ENCODE measurements at regions not wholly inside any gene's neighbourhood (a gene's known extent, or its start where the extent isn't known, plus 50 kb on each side); places are given as distances from the start of the nearest gene placed in this dataset.

DNA sequence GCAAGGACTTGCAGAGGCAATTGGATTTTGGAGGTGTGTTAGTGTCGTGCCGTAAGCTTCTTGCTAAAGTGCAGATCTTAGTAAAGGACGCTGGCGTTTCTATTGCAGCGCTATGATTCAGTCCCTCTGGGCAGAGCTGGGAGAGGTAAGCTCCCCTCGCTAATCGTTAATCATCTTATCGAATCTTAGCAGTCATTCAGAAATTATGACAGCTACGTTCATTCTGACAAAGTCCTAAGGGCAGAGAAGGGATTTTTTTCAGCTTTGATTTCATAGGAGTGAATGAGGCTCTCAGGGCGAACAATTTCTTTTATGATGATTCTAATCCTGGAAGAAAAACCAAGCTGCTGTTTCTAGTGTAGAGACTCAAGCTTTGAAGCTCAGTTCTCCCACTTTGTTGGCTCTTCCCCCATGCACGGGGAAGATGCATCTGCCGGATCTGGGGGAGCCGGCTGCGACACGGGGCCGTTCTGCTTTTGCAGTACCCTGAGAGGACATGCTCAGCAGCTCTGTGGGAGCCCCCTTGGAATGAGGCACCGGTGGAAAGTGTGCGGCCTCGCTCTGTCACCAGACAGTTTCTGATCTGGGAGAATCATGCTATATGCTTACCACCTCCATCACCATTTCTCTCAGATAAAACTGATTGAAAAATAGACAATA lies 79.1 kb upstream of the SLC22A23 start:
- Histone ChIP-seq H3K23ac (ENCODE audit: low read depth, low read length, poor library complexity) (no peak overlapping the region), H3K9me3 (replicated peaks in 1 of 2; ENCODE audit: control insufficient read depth in 2 of 2, insufficient read depth in 1 of 2, low read depth in 1 of 2, low read length in 2 of 2) (peaks cover 0 to 3% of the 10 kb centered on the region in 2 donors), H3K4me1 (ENCODE audit: control insufficient read depth in 2 of 2, insufficient read depth in 1 of 2, low read depth in 1 of 2, low read length in 2 of 2) (peaks cover 0 to 1% of the 10 kb centered on the region in 2 donors), H3K4ac (ENCODE audit: low read length) (no peak overlapping the region), H3K36me3 (replicated peaks in 1 of 2; ENCODE audit: control insufficient read depth in 2 of 2, insufficient read depth in 2 of 2, low read length in 2 of 2) (no peaks in the 10 kb centered on the region), H4K91ac (ENCODE audit: low read depth, low read length, poor library complexity) (no peak overlapping the region), H3K4me2 (ENCODE audit: insufficient read depth, low read length, poor library complexity, severe bottlenecking) (no peak overlapping the region), H2BK12ac (ENCODE audit: low read length) (no peak overlapping the region), H2BK120ac (ENCODE audit: low read depth, low read length) (no peak overlapping the region), H2BK5ac (ENCODE audit: low read length) (no peak overlapping the region), H3K4me3 (ENCODE audit: low read length in 2 of 2) (no peak overlapping the region), H3K9ac (ENCODE audit: low read depth, low read length, poor library complexity) (no peak overlapping the region), H3K79me1 (ENCODE audit: low read depth, low read length) (no peaks in the 10 kb centered on the region), H3K14ac (ENCODE audit: low read length) (no peak overlapping the region), H2BK15ac (ENCODE audit: low read length) (no peak overlapping the region), H2AK5ac (ENCODE audit: low read depth, low read length) (no peak overlapping the region), H2AFZ (ENCODE audit: low read length) (no peak overlapping the region), H3K27me3 (ENCODE audit: control insufficient read depth in 3 of 3, insufficient read depth in 3 of 3, low read depth in 1 of 3, low read length in 3 of 3) (peaks cover 0 to 37% (median 0%) of the 10 kb centered on the region in 3 experiments), H3K18ac (ENCODE audit: low read length) (peak overlapping the region; percentile 16), H3K27ac (replicated peaks; ENCODE audit: low read length) (no peak overlapping the region), H4K8ac (ENCODE audit: low read depth, low read length) (no peak overlapping the region)
- DNase-seq (ENCODE audit: low spot score): no peak
- WGBS, 2 donors (ENCODE audit: extremely low coverage in 2 of 2, insufficient read length in 2 of 2, insufficient replicate concordance in 1 of 2): no CpG with 5 or more reads among the region's 19 CpGs

DNA sequence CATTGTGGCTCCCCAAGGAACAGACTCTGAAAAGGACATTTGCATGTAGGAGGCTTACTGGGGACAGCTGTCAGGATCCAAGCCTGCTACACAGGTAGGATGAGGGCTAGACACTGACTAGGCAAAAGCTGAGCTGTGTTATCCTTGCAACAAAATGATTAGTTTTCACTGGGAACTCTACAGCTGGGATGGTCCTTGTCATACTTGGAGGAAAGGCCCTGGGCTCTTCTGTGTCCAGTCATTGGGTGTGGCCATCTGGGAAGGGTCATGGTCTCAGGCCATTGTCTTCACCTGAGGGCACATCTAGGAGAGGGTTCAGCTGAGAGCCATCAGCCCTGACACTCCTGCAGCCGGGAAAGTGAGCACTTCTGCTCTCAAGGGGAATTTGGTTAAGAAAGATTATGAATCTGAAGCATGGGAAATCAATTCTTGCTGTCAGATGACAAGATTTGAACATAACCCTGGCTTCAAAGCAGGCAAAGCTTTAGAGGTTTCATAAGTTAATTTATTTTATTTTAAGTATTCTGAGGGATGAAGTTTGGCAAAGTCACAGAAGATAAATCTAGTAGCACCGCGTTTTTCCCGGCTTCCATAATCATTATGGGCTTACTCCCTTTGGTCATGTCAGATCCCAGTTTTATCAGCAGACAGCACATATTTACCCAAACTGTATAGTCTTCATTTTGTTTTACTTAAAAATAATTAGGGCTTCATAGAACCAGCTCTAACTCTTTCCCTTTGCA lies 78.4 kb upstream of the SLC22A23 start:
- no peak overlapping the region for H2BK15ac ChIP-seq (ENCODE audit: low read length)
- H2AK5ac ChIP-seq (ENCODE audit: low read depth, low read length): no peak overlapping the region
- H3K36me3 ChIP-seq (replicated peaks in 1 of 2; ENCODE audit: control insufficient read depth in 2 of 2, insufficient read depth in 2 of 2, low read length in 2 of 2): no peaks in the 10 kb centered on the region
- H3K79me1 ChIP-seq (ENCODE audit: low read depth, low read length): no peaks in the 10 kb centered on the region
- H3K27ac ChIP-seq (replicated peaks; ENCODE audit: low read length): no peak overlapping the region
- no peak overlapping the region for H2AFZ ChIP-seq (ENCODE audit: low read length)
- no peak overlapping the region for H3K4me2 ChIP-seq (ENCODE audit: insufficient read depth, low read length, poor library complexity, severe bottlenecking)
- H3K18ac ChIP-seq (ENCODE audit: low read length): no peak overlapping the region
- H4K91ac ChIP-seq (ENCODE audit: low read depth, low read length, poor library complexity): no peak overlapping the region
- H4K8ac ChIP-seq (ENCODE audit: low read depth, low read length): no peak overlapping the region
- H2BK120ac ChIP-seq (ENCODE audit: low read depth, low read length): no peak overlapping the region
- no peak overlapping the region for H3K23ac ChIP-seq (ENCODE audit: low read depth, low read length, poor library complexity)
- DNase-seq (ENCODE audit: low spot score): no peak
- H3K14ac ChIP-seq (ENCODE audit: low read length): no peak overlapping the region
- no peak overlapping the region for H3K4ac ChIP-seq (ENCODE audit: low read length)
- H3K27me3 ChIP-seq (ENCODE audit: control insufficient read depth in 3 of 3, insufficient read depth in 3 of 3, low read depth in 1 of 3, low read length in 3 of 3): peaks cover 0 to 39% (median 0%) of the 10 kb centered on the region in 3 experiments
- peaks cover 0 to 3% of the 10 kb centered on the region in 2 donors for H3K9me3 ChIP-seq (replicated peaks in 1 of 2; ENCODE audit: control insufficient read depth in 2 of 2, insufficient read depth in 1 of 2, low read depth in 1 of 2, low read length in 2 of 2)
- no peak overlapping the region for H3K4me3 ChIP-seq (ENCODE audit: low read length in 2 of 2)
- no peak overlapping the region for H2BK12ac ChIP-seq (ENCODE audit: low read length)
- H3K9ac ChIP-seq (ENCODE audit: low read depth, low read length, poor library complexity): no peak overlapping the region
- no peaks in the 10 kb centered on the region for H3K4me1 ChIP-seq (ENCODE audit: control insufficient read depth in 2 of 2, insufficient read depth in 1 of 2, low read depth in 1 of 2, low read length in 2 of 2)
- no peak overlapping the region for H2BK5ac ChIP-seq (ENCODE audit: low read length)
- no CpG with 5 or more reads among the region's 4 CpGs for WGBS, 2 donors (ENCODE audit: extremely low coverage in 2 of 2, insufficient read length in 2 of 2, insufficient replicate concordance in 1 of 2)

DNA sequence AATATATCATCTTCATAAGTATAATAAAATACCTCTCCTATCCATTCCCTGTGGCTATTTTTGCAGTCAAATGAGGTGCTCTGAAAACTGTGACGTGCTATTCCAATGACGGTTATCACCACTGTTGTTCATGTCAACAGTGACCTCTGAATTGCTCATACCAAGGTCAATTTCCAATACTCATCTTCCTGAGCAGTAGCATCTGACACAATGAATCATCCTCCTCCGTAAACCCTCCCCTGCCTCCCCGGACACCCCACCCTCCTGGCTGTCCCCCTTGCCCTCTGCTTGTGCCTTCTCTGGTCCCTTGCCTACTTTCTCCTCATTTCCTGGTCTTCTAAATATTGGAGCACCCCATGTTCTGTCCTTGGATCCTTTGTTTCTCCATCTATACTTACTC lies 77.7 kb upstream of the SLC22A23 start:
- no peak overlapping the region for H3K4me2 ChIP-seq (ENCODE audit: insufficient read depth, low read length, poor library complexity, severe bottlenecking)
- no peaks in the 10 kb centered on the region for H3K4me1 ChIP-seq (ENCODE audit: control insufficient read depth in 2 of 2, insufficient read depth in 1 of 2, low read depth in 1 of 2, low read length in 2 of 2)
- no peak overlapping the region for H3K4ac ChIP-seq (ENCODE audit: low read length)
- H2BK5ac ChIP-seq (ENCODE audit: low read length): no peak overlapping the region
- H2AFZ ChIP-seq (ENCODE audit: low read length): no peak overlapping the region
- H3K79me1 ChIP-seq (ENCODE audit: low read depth, low read length): no peaks in the 10 kb centered on the region
- no peak overlapping the region for H3K27ac ChIP-seq (replicated peaks; ENCODE audit: low read length)
- no peak overlapping the region for H2BK12ac ChIP-seq (ENCODE audit: low read length)
- H3K36me3 ChIP-seq (replicated peaks in 1 of 2; ENCODE audit: control insufficient read depth in 2 of 2, insufficient read depth in 2 of 2, low read length in 2 of 2): no peaks in the 10 kb centered on the region
- no peak overlapping the region for H3K14ac ChIP-seq (ENCODE audit: low read length)
- no CpG with 5 or more reads among the region's 4 CpGs for WGBS, 2 donors (ENCODE audit: extremely low coverage in 2 of 2, insufficient read length in 2 of 2, insufficient replicate concordance in 1 of 2)
- no peak overlapping the region for H3K18ac ChIP-seq (ENCODE audit: low read length)
- H3K23ac ChIP-seq (ENCODE audit: low read depth, low read length, poor library complexity): no peak overlapping the region
- no peak for DNase-seq (ENCODE audit: low spot score)
- no peak overlapping the region for H2BK15ac ChIP-seq (ENCODE audit: low read length)
- no peak overlapping the region for H4K8ac ChIP-seq (ENCODE audit: low read depth, low read length)
- peaks cover 0 to 3% of the 10 kb centered on the region in 2 donors for H3K9me3 ChIP-seq (replicated peaks in 1 of 2; ENCODE audit: control insufficient read depth in 2 of 2, insufficient read depth in 1 of 2, low read depth in 1 of 2, low read length in 2 of 2)
- H3K27me3 ChIP-seq (ENCODE audit: control insufficient read depth in 3 of 3, insufficient read depth in 3 of 3, low read depth in 1 of 3, low read length in 3 of 3): peaks cover 0 to 41% (median 0%) of the 10 kb centered on the region in 3 experiments
- no peak overlapping the region for H3K4me3 ChIP-seq (ENCODE audit: low read length in 2 of 2)
- H2BK120ac ChIP-seq (ENCODE audit: low read depth, low read length): no peak overlapping the region
- H2AK5ac ChIP-seq (ENCODE audit: low read depth, low read length): no peak overlapping the region
- H4K91ac ChIP-seq (ENCODE audit: low read depth, low read length, poor library complexity): no peak overlapping the region
- no peak overlapping the region for H3K9ac ChIP-seq (ENCODE audit: low read depth, low read length, poor library complexity)

DNA sequence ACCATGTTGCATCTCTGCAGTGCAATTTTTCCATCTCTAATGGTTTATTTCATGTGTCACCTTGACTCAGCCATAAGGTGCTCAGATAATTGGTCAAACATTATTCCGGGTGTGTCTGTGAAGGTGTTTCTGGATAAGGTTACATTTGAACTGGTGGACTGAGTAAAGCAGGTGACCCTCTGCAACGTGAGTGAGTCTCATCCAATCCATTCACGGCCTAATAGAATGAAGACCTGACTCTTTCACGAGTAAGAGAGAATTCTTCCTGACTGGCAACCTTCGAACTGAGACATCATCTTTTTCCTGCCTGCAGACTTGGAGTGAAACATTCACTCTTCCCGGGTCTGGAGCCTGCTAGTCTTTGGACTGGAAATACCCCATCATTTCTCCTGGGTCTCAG lies 77.1 kb upstream of the SLC22A23 start:
- WGBS, 2 donors (ENCODE audit: extremely low coverage in 2 of 2, insufficient read length in 2 of 2, insufficient replicate concordance in 1 of 2): no CpG with 5 or more reads among the region's 6 CpGs
- H3K18ac ChIP-seq (ENCODE audit: low read length): no peak overlapping the region
- no peak for DNase-seq (ENCODE audit: low spot score)
- no peak overlapping the region for H4K91ac ChIP-seq (ENCODE audit: low read depth, low read length, poor library complexity)
- H2BK120ac ChIP-seq (ENCODE audit: low read depth, low read length): no peak overlapping the region
- H3K36me3 ChIP-seq (replicated peaks in 1 of 2; ENCODE audit: control insufficient read depth in 2 of 2, insufficient read depth in 2 of 2, low read length in 2 of 2): no peaks in the 10 kb centered on the region
- no peak overlapping the region for H3K4ac ChIP-seq (ENCODE audit: low read length)
- no peak overlapping the region for H2AK5ac ChIP-seq (ENCODE audit: low read depth, low read length)
- H3K23ac ChIP-seq (ENCODE audit: low read depth, low read length, poor library complexity): no peak overlapping the region
- H4K8ac ChIP-seq (ENCODE audit: low read depth, low read length): no peak overlapping the region
- peaks cover 0 to 1% of the 10 kb centered on the region in 2 donors for H3K4me1 ChIP-seq (ENCODE audit: control insufficient read depth in 2 of 2, insufficient read depth in 1 of 2, low read depth in 1 of 2, low read length in 2 of 2)
- no peak overlapping the region for H3K4me3 ChIP-seq (ENCODE audit: low read length in 2 of 2)
- H3K27ac ChIP-seq (replicated peaks; ENCODE audit: low read length): no peak overlapping the region
- no peak overlapping the region for H3K14ac ChIP-seq (ENCODE audit: low read length)
- no peak overlapping the region for H2BK5ac ChIP-seq (ENCODE audit: low read length)
- peaks cover 0 to 41% (median 0%) of the 10 kb centered on the region in 3 experiments for H3K27me3 ChIP-seq (ENCODE audit: control insufficient read depth in 3 of 3, insufficient read depth in 3 of 3, low read depth in 1 of 3, low read length in 3 of 3)
- no peaks in the 10 kb centered on the region for H3K79me1 ChIP-seq (ENCODE audit: low read depth, low read length)
- H3K9me3 ChIP-seq (replicated peaks in 1 of 2; ENCODE audit: control insufficient read depth in 2 of 2, insufficient read depth in 1 of 2, low read depth in 1 of 2, low read length in 2 of 2): peaks cover 0 to 3% of the 10 kb centered on the region in 2 donors
- H3K4me2 ChIP-seq (ENCODE audit: insufficient read depth, low read length, poor library complexity, severe bottlenecking): no peak overlapping the region
- no peak overlapping the region for H3K9ac ChIP-seq (ENCODE audit: low read depth, low read length, poor library complexity)
- no peak overlapping the region for H2BK12ac ChIP-seq (ENCODE audit: low read length)
- H2BK15ac ChIP-seq (ENCODE audit: low read length): no peak overlapping the region
- no peak overlapping the region for H2AFZ ChIP-seq (ENCODE audit: low read length)

Data from neuronal stem cell (in vitro differentiated cells).